A673 (cell line): ENCODE measurements at regions not wholly inside any gene's neighbourhood (a gene's known extent, or its start where the extent isn't known, plus 50 kb on each side); places are given as distances from the start of the nearest gene placed in this dataset.
A peak's percentile ranks its signal among the peaks of the same experiment; 100 is the strongest.

Experiments
- BruUV-seq: library from RNA; stranded (reverse); fragments of 400-500 nt; replicated peaks from 2 replicates; lab custom pipeline; 2021; lab: Mats Ljungman, UMichigan
- CTCF ChIA-PET: fragments of 300-600 bp; sonication (Branson Sonifier 250); formaldehyde crosslinking; loops from one replicate; lab custom pipeline; 2022; ENCODE audit warnings: antibody characterized with exemption; lab: Charles Lee
- POLR2A ChIA-PET: fragments of 300-600 bp; sonication (Branson Sonifier 250); formaldehyde crosslinking; loops from one replicate; lab custom pipeline; 2022; ENCODE audit warnings: antibody characterized with exemption; ENCODE audit not compliant: low non-redundant PET; lab: Charles Lee
- DNase-seq: peaks from one replicate; pipeline ENCODE4 v3.0.0-alpha.2; 2015; ENCODE audit warnings: low spot score
- H3K27ac ChIP-seq: fragments of 200-600 bp; sonication (generic); 2 replicates; pipeline ENCODE4 v1.5.1; 2016; ENCODE audit warnings: mixed run types, low read depth, mild to moderate bottlenecking, mixed read lengths, antibody characterized with exemption, low read length; ENCODE audit not compliant: poor library complexity, severe bottlenecking
- H3K27me3 ChIP-seq: fragments of 200-600 bp; sonication (generic); replicated peaks from 2 replicates; pipeline ENCODE4 v1.6.1; 2017; ENCODE audit warnings: mixed run types, low read depth, mild to moderate bottlenecking, mixed read lengths, antibody characterized with exemption, low read length; ENCODE audit not compliant: insufficient read depth, poor library complexity
- H3K36me3 ChIP-seq: fragments of 200-600 bp; sonication (generic); 2 replicates; pipeline ENCODE4 v1.6.1; 2016; ENCODE audit warnings: mixed run types, mild to moderate bottlenecking, mixed read lengths, antibody characterized with exemption, low read length; ENCODE audit not compliant: insufficient read depth, poor library complexity, severe bottlenecking
- H3K4me1 ChIP-seq: fragments of 200-600 bp; sonication (generic); 2 replicates; pipeline ENCODE4 v1.6.1; 2017; ENCODE audit warnings: mixed run types, mild to moderate bottlenecking, mixed read lengths, antibody characterized with exemption, low read length; ENCODE audit not compliant: insufficient read depth, poor library complexity, severe bottlenecking
- H3K4me3 ChIP-seq: fragments of 200-600 bp; sonication (generic); 2 replicates; pipeline ENCODE4 v1.5.1; 2016; ENCODE audit warnings: low read depth, mixed run types, mild to moderate bottlenecking, mixed read lengths, low read length; ENCODE audit not compliant: poor library complexity, severe bottlenecking
- H3K9me3 ChIP-seq: fragments of 200-600 bp; sonication (generic); 2 replicates; pipeline ENCODE4 v1.6.1; 2016; ENCODE audit warnings: mixed run types, low read depth, mild to moderate bottlenecking, mixed read lengths, antibody characterized with exemption, low read length; ENCODE audit not compliant: poor library complexity, severe bottlenecking
- EZH2 ChIP-seq: fragments of 200-600 bp; sonication (generic); IDR thresholded peaks from 2 replicates; pipeline ENCODE4 v1.6.1; 2017; ENCODE audit warnings: borderline replicate concordance, low read depth, mild to moderate bottlenecking, mixed read lengths, antibody characterized with exemption, low read length; ENCODE audit not compliant: poor library complexity, severe bottlenecking
- intact Hi-C: fragments of 100-400 bp; cut with micrococcal nuclease; formaldehyde crosslinking; loops from one replicate; pipeline ENCODE4 v1.10.0; 2022; ENCODE audit not compliant: unreplicated experiment
- TF ChIP-seq, protein P1 (sequence below): fragments of 300-800, 200-600 bp; sonication (generic); conservative IDR thresholded peaks from 2 replicates; pipeline ENCODE4 v1.5.1; 2017; ENCODE audit warnings: low read depth, mild to moderate bottlenecking, antibody characterized with exemption, low read length, moderate library complexity, mixed read lengths

DNA sequence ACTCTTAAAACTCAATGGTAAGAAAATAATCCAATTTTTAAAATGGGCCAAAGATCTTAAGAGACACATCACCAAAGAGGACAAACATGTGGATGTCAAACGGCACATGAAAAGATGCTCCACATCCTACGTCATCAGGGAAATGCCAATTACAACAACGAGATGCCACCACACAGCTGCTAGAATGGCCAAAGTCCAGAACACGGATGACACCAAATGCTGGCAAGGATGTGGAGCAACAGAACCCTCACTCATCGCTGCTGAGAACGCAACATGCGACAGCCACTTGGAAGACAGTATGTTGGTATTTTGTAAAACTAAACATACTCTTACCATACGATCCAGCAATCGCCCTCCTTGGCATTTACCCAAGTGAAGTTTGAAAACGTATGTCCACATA, 132.8 kb upstream of the CDH4 start:
- intact Hi-C loops, result no loop called here
- H3K9me3 ChIP-seq, result no peaks in the 10 kb centered on the region
- TF ChIP-seq EZH2, result no peak
- TF ChIP-seq, protein P1, sequence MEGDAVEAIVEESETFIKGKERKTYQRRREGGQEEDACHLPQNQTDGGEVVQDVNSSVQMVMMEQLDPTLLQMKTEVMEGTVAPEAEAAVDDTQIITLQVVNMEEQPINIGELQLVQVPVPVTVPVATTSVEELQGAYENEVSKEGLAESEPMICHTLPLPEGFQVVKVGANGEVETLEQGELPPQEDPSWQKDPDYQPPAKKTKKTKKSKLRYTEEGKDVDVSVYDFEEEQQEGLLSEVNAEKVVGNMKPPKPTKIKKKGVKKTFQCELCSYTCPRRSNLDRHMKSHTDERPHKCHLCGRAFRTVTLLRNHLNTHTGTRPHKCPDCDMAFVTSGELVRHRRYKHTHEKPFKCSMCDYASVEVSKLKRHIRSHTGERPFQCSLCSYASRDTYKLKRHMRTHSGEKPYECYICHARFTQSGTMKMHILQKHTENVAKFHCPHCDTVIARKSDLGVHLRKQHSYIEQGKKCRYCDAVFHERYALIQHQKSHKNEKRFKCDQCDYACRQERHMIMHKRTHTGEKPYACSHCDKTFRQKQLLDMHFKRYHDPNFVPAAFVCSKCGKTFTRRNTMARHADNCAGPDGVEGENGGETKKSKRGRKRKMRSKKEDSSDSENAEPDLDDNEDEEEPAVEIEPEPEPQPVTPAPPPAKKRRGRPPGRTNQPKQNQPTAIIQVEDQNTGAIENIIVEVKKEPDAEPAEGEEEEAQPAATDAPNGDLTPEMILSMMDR, result no peak
- POLR2A ChIA-PET, result no interaction called here
- no peak overlapping the region for H3K4me3 ChIP-seq
- H3K4me1 ChIP-seq, result no peaks in the 10 kb centered on the region
- CTCF ChIA-PET, result no interaction called here
- H3K27me3 ChIP-seq, result peaks cover 40% of the 10 kb centered on the region
- no TSS peak for BruUV-seq
- H3K36me3 ChIP-seq, result no peaks in the 10 kb centered on the region
- H3K27ac ChIP-seq, result no peak overlapping the region
- DNase-seq, result no peak

DNA sequence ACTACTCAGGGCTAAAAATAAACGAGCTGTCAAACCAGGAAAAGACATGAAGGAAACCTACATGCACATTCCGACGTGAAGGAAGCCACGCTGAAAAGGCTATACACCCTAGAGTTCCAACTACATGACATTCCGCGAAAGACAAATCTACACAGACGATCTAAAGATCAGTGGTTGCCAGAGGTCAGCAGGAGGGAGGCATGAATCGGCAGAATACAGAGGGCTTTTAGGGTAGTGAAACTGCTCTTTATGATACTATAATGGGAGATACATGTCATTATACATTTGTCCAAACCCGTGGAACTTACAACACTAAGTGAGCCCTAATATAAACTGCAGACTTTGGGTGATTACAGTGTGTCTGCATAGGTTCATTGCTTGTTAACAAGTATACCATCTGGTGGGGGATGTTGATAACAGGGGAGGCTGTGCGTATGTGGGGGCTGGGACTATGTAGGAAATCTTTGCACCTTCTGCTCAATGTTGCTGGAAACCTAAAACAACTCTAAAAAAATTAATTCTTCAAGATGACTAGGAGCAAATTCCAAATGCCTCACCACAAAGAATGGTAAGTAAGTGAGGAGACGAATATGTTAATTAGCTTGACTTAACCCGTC, 132.2 kb upstream of the CDH4 start:
- no peak overlapping the region for H3K4me3 ChIP-seq
- TF ChIP-seq EZH2, result no peak
- TF ChIP-seq, protein P1, result no peak
- CTCF ChIA-PET, result no interaction called here
- H3K27ac ChIP-seq, result no peak overlapping the region
- POLR2A ChIA-PET, result no interaction called here
- H3K36me3 ChIP-seq, result no peaks in the 10 kb centered on the region
- H3K4me1 ChIP-seq, result no peaks in the 10 kb centered on the region
- no peaks in the 10 kb centered on the region for H3K9me3 ChIP-seq
- DNase-seq, result no peak
- intact Hi-C loops, result loop anchor here (2.0 to 5.0 kb wide), 2 partner anchors 909 to 1063 kb away; no protein-coding TSS in a partner anchor
- peaks cover 35% of the 10 kb centered on the region for H3K27me3 ChIP-seq
- BruUV-seq, result no TSS peak

DNA sequence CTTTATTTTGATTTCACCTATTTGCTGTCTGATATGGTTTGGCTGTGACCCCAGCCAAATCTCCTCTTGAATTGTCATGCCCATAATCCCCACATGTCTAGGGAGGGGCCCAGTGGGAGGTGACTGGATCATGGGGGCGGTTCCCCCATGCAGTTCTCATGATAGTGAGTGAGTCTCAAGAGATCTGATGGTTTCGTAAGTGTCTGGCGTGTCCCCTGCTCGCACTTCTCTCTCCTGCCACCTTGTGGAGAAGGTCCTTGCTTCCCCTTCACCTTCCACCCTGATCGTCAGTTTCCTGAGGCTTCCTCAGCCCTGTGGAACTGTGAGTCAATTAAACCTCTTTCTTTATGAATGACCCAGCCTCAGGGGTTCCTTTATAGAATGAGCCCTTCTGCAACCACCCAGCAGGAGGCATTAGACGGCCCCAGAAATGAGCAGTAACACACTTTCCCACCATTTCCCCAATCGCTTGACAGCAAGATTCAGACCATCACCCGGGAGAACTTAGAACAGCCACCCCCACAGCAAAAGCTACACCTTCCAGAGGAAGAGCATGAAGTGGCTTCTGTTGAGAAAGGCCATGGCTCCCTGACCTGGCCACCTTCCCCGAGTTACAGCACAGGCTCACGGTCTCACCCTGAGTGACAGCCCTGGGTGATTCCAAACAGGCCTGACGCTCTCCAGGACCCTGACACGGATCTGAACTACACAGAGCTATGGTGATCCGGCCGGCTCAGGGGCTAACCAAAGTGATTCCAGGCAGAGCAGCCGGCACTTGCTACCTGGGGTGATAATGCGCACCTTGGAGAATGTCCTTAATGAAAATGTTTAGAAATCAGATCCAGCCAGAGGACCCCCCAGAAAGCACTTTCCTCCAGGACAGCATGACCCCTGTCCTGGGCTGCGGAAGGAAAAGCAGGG, 131.2 kb upstream of the CDH4 start:
- H3K4me3 ChIP-seq, result no peak overlapping the region
- no TSS peak for BruUV-seq
- H3K9me3 ChIP-seq, result no peaks in the 10 kb centered on the region
- no peak for TF ChIP-seq EZH2
- TF ChIP-seq, protein P1, result peak; percentile 73
- intact Hi-C loops, result loop anchor here (2.0 to 5.0 kb wide), 2 partner anchors 910 to 1064 kb away; no protein-coding TSS in a partner anchor
- POLR2A ChIA-PET, result no interaction called here
- CTCF ChIA-PET, result no interaction called here
- no peaks in the 10 kb centered on the region for H3K36me3 ChIP-seq
- H3K4me1 ChIP-seq, result no peaks in the 10 kb centered on the region
- peak; percentile 87 for DNase-seq
- peaks cover 25% of the 10 kb centered on the region for H3K27me3 ChIP-seq
- H3K27ac ChIP-seq, result no peak overlapping the region
